ENCODE measurements at regions not wholly inside any gene's neighbourhood (a gene's known extent, or its start where the extent isn't known, plus 50 kb on each side); places are given as distances from the start of the nearest gene placed in this dataset.
"Not testable (repeated sequence)": the region's sequence is repeated elsewhere in the genome, so short reads cannot be mapped to it uniquely, and the experiment has no call there.

- no CpG with 5 or more reads among the region's 3 CpGs for WGBS, 10 experiments
- H3K4me3 ChIP-seq; ATAC-seq (replicated peaks in 6 of 8); H3K27ac ChIP-seq; in situ Hi-C loops (cut with MboI; ENCODE audit: low pct_unique_long_range_greater_than_20kb in 2 of 9, low sequenced_read_pairs in 9 of 9, unreplicated experiment in 9 of 9); H3K4me1 ChIP-seq (replicated peaks in 1 of 2): not testable (repeated sequence)
These were observed 1841.5 kb downstream of the KHDRBS2 start for GRCh38 chr6:60444532-60444931.

GRCh38 chr6:60439709-60440108 is 1846.3 kb downstream of the KHDRBS2 start:
- in situ Hi-C loops (cut with MboI; ENCODE audit: low pct_unique_long_range_greater_than_20kb in 2 of 9, low sequenced_read_pairs in 9 of 9, unreplicated experiment in 9 of 9); ATAC-seq (replicated peaks in 6 of 8); H3K4me1 ChIP-seq (replicated peaks in 1 of 2); H3K27ac ChIP-seq; H3K4me3 ChIP-seq: not testable (repeated sequence)
- 0 to 100% (median 72%) methylated on average over 1 to 3 of the region's 3 CpGs; no CpG with 5 or more reads in 4 of the 10 experiments for WGBS, 10 experiments

- H3K27ac ChIP-seq; H3K4me1 ChIP-seq (replicated peaks in 1 of 2); in situ Hi-C loops (cut with MboI; ENCODE audit: low pct_unique_long_range_greater_than_20kb in 2 of 9, low sequenced_read_pairs in 9 of 9, unreplicated experiment in 9 of 9); H3K4me3 ChIP-seq; ATAC-seq (replicated peaks in 6 of 8): not testable (repeated sequence)
- no CpG with 5 or more reads among the region's 1 CpG for WGBS, 10 experiments
These were observed 1863.3 kb downstream of the KHDRBS2 start for GRCh38 chr6:60422691-60423090.

GRCh38 chr6:60416118-60416517 is 1869.9 kb downstream of the KHDRBS2 start:
- WGBS, 10 experiments: no CpG with 5 or more reads among the region's 1 CpG
- in situ Hi-C loops (cut with MboI; ENCODE audit: low pct_unique_long_range_greater_than_20kb in 2 of 9, low sequenced_read_pairs in 9 of 9, unreplicated experiment in 9 of 9); H3K27ac ChIP-seq; H3K4me1 ChIP-seq (replicated peaks in 1 of 2); H3K4me3 ChIP-seq: not testable (repeated sequence)
- ATAC-seq (replicated peaks in 6 of 8): peak in 3 of 8 experiments; percentile 65 to 89 (median 71)

GRCh38 chr6:60408747-60409146 is 1877.3 kb downstream of the KHDRBS2 start:
- H3K4me3 ChIP-seq; ATAC-seq (replicated peaks in 6 of 8); H3K27ac ChIP-seq; H3K4me1 ChIP-seq (replicated peaks in 1 of 2); in situ Hi-C loops (cut with MboI; ENCODE audit: low pct_unique_long_range_greater_than_20kb in 2 of 9, low sequenced_read_pairs in 9 of 9, unreplicated experiment in 9 of 9): not testable (repeated sequence)
- no CpG with 5 or more reads among the region's 3 CpGs for WGBS, 10 experiments

GRCh38 chr6:60403268-60403667 is 1882.8 kb downstream of the KHDRBS2 start:
- peak in 4 of 8 experiments; percentile 48 to 83 (median 78) for ATAC-seq (replicated peaks in 6 of 8)
- in situ Hi-C loops (cut with MboI; ENCODE audit: low pct_unique_long_range_greater_than_20kb in 2 of 9, low sequenced_read_pairs in 9 of 9, unreplicated experiment in 9 of 9); H3K4me3 ChIP-seq; H3K27ac ChIP-seq; H3K4me1 ChIP-seq (replicated peaks in 1 of 2): not testable (repeated sequence)
- WGBS, 10 experiments: 14 to 48% methylated on average over 1 to 4 of the region's 4 CpGs; no CpG with 5 or more reads in 8 of the 10 experiments

GRCh38 chr6:60402490-60402889 is 1883.5 kb downstream of the KHDRBS2 start:
- WGBS, 10 experiments: 42 to 100% (median 88%) methylated on average over 2 to 3 of the region's 3 CpGs
- ATAC-seq (replicated peaks in 6 of 8); in situ Hi-C loops (cut with MboI; ENCODE audit: low pct_unique_long_range_greater_than_20kb in 2 of 9, low sequenced_read_pairs in 9 of 9, unreplicated experiment in 9 of 9): not testable (repeated sequence)

GRCh38 chr6:60395261-60395660 is 1890.8 kb downstream of the KHDRBS2 start:
- in situ Hi-C loops (cut with MboI; ENCODE audit: low pct_unique_long_range_greater_than_20kb in 2 of 9, low sequenced_read_pairs in 9 of 9, unreplicated experiment in 9 of 9); H3K27ac ChIP-seq; H3K4me3 ChIP-seq; H3K4me1 ChIP-seq (replicated peaks in 1 of 2): not testable (repeated sequence)
- peak in 3 of 8 experiments; percentile 81 to 90 (median 90) for ATAC-seq (replicated peaks in 6 of 8)
- WGBS, 10 experiments: 92% methylated on average over 2 of the region's 7 CpGs; no CpG with 5 or more reads in 9 of the 10 experiments

More at GRCh38 chr6:60402490-60402889, 1883.5 kb downstream of the KHDRBS2 start:
- H3K27ac ChIP-seq, H3K4me3 ChIP-seq: not testable (repeated sequence)
- peaks cover 0 to 11% of the 10 kb centered on the region in 2 donors for H3K4me1 ChIP-seq (replicated peaks in 1 of 2)

- H3K4me3 ChIP-seq; H3K4me1 ChIP-seq (replicated peaks in 1 of 2); ATAC-seq (replicated peaks in 6 of 8); in situ Hi-C loops (cut with MboI; ENCODE audit: low pct_unique_long_range_greater_than_20kb in 2 of 9, low sequenced_read_pairs in 9 of 9, unreplicated experiment in 9 of 9); H3K27ac ChIP-seq: not testable (repeated sequence)
- WGBS, 10 experiments: 0 to 80% (median 61%) methylated on average over 1 to 2 of the region's 4 CpGs; no CpG with 5 or more reads in 4 of the 10 experiments
These were observed 1893.1 kb downstream of the KHDRBS2 start for GRCh38 chr6:60392969-60393368.

- H3K4me3 ChIP-seq; in situ Hi-C loops (cut with MboI; ENCODE audit: low pct_unique_long_range_greater_than_20kb in 2 of 9, low sequenced_read_pairs in 9 of 9, unreplicated experiment in 9 of 9); H3K27ac ChIP-seq; H3K4me1 ChIP-seq (replicated peaks in 1 of 2): not testable (repeated sequence)
- ATAC-seq (replicated peaks in 6 of 8): peak in 3 of 8 experiments; percentile 47 to 91 (median 85)
- WGBS, 10 experiments: 0 to 90% (median 54%) methylated on average over 1 to 3 of the region's 3 CpGs; no CpG with 5 or more reads in 2 of the 10 experiments
These were observed 1896.9 kb downstream of the KHDRBS2 start for GRCh38 chr6:60389094-60389493.

- 30 to 82% methylated on average over 2 to 3 of the region's 6 CpGs; no CpG with 5 or more reads in 8 of the 10 experiments for WGBS, 10 experiments
- peak in 2 of 8 experiments; percentile 51 to 54 for ATAC-seq (replicated peaks in 6 of 8)
- H3K27ac ChIP-seq; in situ Hi-C loops (cut with MboI; ENCODE audit: low pct_unique_long_range_greater_than_20kb in 2 of 9, low sequenced_read_pairs in 9 of 9, unreplicated experiment in 9 of 9); H3K4me3 ChIP-seq; H3K4me1 ChIP-seq (replicated peaks in 1 of 2): not testable (repeated sequence)
These were observed 1901.4 kb downstream of the KHDRBS2 start for GRCh38 chr6:60384614-60385013.

GRCh38 chr6:60382771-60383170 is 1903.3 kb downstream of the KHDRBS2 start:
- H3K4me3 ChIP-seq; in situ Hi-C loops (cut with MboI; ENCODE audit: low pct_unique_long_range_greater_than_20kb in 2 of 9, low sequenced_read_pairs in 9 of 9, unreplicated experiment in 9 of 9); H3K4me1 ChIP-seq (replicated peaks in 1 of 2); H3K27ac ChIP-seq; ATAC-seq (replicated peaks in 6 of 8): not testable (repeated sequence)
- WGBS, 10 experiments: 88% methylated on average over 3 of the region's 5 CpGs; no CpG with 5 or more reads in 9 of the 10 experiments

- peak in 3 of 8 experiments; percentile 68 to 79 (median 78) for ATAC-seq (replicated peaks in 6 of 8)
- 50 to 60% (median 50%) methylated on average over 1 of the region's 1 CpG; no CpG with 5 or more reads in 7 of the 10 experiments for WGBS, 10 experiments
- in situ Hi-C loops (cut with MboI; ENCODE audit: low pct_unique_long_range_greater_than_20kb in 2 of 9, low sequenced_read_pairs in 9 of 9, unreplicated experiment in 9 of 9); H3K4me1 ChIP-seq (replicated peaks in 1 of 2); H3K27ac ChIP-seq; H3K4me3 ChIP-seq: not testable (repeated sequence)
These were observed 1911.9 kb downstream of the KHDRBS2 start for GRCh38 chr6:60374078-60374477.

GRCh38 chr6:60367800-60368199 is 1918.2 kb downstream of the KHDRBS2 start:
- WGBS, 10 experiments: 14 to 100% (median 90%) methylated on average over 1 to 5 of the region's 5 CpGs; no CpG with 5 or more reads in 3 of the 10 experiments
- H3K4me3 ChIP-seq; H3K4me1 ChIP-seq (replicated peaks in 1 of 2); H3K27ac ChIP-seq; in situ Hi-C loops (cut with MboI; ENCODE audit: low pct_unique_long_range_greater_than_20kb in 2 of 9, low sequenced_read_pairs in 9 of 9, unreplicated experiment in 9 of 9): not testable (repeated sequence)
- peak in 2 of 8 experiments; percentile 52 to 88 for ATAC-seq (replicated peaks in 6 of 8)
